HG02678 (cell line): ENCODE measurements at regions not wholly inside any gene's neighbourhood (a gene's known extent, or its start where the extent isn't known, plus 50 kb on each side); places are given as distances from the start of the nearest gene placed in this dataset.

Experiments
- ATAC-seq: cut with Tn5 transposase; IDR thresholded peaks from one replicate; pipeline ENCODE4 v1.9.1; 2021; ENCODE audit warnings: mild to moderate bottlenecking, moderate library complexity; ENCODE audit not compliant: unreplicated experiment

- no peak for ATAC-seq
Observed at GRCh38 chr1:56418151-56418631, 161.2 kb downstream of the PLPP3 start.

DNA sequence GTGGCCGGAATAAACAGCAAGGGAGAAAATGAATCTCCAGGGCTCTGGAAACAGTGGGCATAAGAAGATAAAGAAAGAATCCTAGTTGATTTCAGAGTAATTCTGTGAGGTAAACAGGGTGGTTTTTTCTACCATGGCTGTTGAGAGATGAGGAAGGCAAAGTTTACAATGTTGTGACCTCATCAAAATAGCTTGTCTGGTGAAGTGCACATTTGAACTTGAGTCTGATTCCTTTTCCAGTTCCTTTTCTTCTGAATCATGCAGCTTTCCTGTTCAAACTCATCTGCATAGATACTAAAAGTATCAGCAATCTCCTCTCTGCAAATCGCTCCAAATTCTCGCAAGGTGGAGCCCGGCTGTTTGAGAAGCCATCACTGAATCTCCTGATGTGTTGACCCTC is 161.7 kb downstream of the PLPP3 start:
- ATAC-seq = no peak

- ATAC-seq = no peak
Observed at GRCh38 chr1:56416495-56416894, 162.9 kb downstream of the PLPP3 start.

GRCh38 chr1:56415720-56416119 is 163.6 kb downstream of the PLPP3 start:
- ATAC-seq = no peak

DNA sequence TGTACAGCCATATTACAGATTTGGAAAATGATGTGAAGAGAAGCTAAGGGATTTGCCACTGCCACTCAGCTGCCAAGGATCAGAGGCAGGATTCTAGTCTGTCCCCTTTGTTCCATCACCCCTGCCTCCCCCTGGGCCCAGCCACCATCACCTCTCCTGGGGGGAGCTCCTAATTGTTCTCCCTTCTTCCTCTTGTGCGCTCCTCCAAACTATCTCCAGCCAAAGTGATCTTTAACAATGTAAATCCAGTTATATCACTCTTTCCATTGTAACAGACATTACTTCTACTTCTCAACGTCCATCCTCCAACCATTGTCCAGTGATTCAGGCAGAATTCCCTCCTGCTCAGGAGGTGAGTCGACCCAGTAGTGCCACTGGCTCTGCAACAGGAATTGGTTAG is 164.1 kb downstream of the PLPP3 start:
- ATAC-seq = no peak

DNA sequence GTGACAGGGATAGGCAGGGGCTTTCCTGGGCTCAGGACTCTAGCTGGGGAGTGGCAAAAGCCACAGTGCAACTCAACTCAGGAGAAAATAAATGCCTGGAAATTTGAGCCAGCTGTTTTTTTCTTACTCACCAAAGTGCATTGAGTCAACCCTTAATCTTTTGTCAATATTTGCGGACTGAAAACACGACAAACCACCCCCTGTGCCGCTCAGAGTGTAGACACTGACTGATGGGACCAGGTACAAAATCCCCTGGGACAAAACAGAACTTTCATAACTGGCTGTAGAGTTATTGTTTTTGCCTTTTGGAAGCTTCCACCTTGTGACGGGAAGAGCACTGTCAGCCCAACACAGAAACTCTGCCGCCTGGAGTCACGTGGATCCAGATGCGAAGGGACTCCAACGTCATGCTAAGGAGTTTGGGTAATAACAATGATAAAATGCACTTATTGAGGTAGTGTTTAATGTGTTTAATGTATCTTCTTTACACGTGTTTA is 164.6 kb downstream of the PLPP3 start:
- ATAC-seq = no peak

- no peak for ATAC-seq
Observed at GRCh38 chr1:56413671-56414199, 165.6 kb downstream of the PLPP3 start.

DNA sequence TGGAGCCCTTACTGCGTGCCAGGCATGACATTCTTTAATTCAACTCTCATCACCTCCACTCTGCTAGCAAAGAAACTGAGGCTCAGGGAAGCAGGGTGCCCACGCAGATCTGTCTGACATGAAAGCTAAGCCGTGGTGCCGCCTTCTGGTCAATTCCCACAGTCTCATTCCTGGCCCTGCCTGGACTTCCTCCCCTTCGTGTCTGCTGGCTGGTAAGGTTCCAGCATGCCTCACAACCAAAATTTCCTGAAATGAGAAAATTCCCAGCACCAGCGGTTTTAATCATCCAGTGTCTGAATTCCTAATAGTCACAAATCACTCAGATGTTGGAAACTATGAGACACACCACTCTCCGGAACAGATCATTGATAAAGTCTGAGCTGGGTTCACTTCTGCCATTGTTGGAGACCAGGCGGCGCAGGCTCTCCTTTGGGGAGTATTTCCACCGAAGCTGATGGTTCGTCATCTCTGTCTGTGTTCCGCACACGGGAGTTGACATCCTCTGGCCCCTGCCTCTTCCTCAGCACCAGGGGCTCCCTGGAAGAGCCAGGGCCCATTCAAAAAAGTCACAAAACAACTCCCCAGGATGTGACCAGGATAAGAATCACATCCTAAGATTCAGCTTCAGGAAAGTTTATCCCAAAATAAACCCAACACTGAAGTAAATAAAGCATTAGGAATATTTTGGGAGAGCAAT is 167.7 kb downstream of the PLPP3 start:
- no peak for ATAC-seq

DNA sequence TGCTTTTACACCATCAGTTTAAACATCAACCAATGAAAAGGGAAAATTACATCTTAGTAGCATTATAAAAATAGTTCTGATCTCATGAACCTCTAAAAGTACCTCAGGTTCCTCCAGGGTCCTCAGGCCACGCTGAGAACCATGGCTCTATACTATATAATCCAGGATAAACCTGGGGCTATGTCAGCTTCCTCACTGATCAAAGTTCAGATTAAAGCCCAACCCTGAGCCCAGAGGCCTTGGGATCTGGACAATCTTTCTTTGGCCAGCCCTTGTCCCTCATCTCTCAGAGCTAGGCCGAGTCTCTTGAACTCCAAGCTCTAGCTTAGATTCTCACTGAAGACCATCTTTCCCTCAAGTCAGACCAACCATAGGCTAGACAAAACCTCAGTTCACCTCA is 168.3 kb downstream of the PLPP3 start:
- ATAC-seq = no peak

GRCh38 chr1:56410405-56410804 is 169.0 kb downstream of the PLPP3 start:
- no peak for ATAC-seq

DNA sequence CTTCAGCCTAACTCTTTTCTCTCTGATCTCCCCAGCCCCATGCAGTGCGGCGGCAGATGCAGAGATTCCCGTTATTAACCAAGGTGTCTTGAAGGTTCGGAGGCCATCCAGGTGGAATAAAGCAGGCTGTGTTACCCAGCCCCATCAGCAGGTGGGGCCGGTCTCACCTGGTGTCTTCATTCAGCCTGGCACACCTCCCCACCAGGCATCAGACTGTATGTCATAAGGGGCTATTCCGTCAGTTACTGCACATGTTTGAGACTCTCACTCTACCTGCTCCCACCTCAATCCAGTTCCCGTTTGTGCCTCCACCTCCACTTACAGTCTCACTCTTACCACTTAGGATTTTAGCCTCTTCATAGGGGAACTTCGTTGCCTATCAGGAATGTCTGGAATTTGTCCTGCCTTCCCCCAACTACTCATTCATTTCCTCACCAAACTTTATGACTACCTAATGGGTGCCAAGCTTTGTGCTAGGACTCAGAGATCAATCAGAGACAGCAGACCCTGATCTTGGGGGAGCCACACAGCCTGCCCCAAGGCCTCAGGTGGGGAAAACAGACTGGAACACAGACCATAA is 170.2 kb downstream of the PLPP3 start:
- no peak for ATAC-seq

DNA sequence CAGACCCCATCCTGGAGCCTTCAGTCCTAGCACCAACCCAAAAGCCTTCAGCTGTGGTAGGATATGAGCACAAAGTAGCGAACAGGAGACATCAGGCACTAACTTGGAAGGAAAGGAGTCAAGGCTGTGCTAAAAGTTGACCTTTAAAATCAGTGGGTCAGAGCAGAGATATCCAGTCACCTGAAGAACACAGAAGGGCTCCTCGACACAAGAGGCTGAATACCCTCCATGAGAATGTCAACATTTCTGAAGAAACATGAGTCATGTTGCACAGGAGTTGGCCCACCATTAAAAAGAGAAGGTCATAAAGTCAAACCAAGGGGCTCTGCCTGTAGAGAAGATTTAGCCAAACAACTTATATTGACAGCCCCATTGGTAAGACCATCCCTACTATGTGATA is 172.5 kb downstream of the PLPP3 start:
- ATAC-seq = no peak

GRCh38 chr1:56404561-56405030 is 174.8 kb downstream of the PLPP3 start:
- ATAC-seq = no peak

GRCh38 chr1:56404066-56404465 is 175.3 kb downstream of the PLPP3 start:
- no peak for ATAC-seq

- ATAC-seq = no peak
Observed at GRCh38 chr1:56403321-56403720, 176.0 kb downstream of the PLPP3 start.

GRCh38 chr1:56401191-56401590 is 178.2 kb downstream of the PLPP3 start:
- no peak for ATAC-seq

DNA sequence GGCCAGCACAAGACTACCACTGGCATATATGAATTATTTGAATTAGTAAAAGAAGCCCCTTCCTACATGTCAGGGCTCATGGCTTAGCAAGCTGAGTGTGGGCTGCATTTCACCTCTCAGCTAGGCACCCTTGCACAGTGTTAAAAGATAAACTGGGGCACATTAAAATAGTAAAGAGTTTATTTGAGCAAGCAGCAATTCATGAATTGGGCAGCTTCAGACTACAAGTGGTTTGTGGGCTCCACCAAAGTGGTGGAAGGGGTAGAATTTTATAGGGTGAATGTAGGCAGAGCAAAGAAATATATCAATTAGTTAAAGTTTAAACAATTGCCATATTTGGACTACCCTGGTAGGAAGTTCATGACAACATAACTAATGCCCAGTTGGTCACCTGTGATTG is 178.8 kb downstream of the PLPP3 start:
- no peak for ATAC-seq

GRCh38 chr1:56399795-56400194 is 179.6 kb downstream of the PLPP3 start:
- no peak for ATAC-seq

DNA sequence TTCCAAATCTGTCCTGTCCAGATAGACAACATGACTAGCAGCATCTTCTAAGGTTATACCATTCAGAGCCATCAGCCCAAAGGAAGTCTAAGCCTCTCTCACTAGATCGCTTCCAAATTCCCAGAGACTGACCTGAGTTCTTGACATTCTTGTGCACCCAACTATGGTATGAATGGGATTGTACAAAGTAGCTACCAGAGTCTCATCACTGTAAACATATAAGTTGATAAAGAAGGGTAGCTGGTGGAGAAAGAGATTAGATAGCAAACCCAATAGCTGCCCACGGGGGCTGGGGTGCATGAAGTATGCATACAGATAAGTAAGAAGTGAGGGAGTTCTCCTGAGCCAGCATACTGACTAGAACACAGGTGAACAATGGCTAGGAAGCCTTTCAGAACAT is 180.0 kb downstream of the PLPP3 start:
- no peak for ATAC-seq

GRCh38 chr1:56397811-56398231 is 181.5 kb downstream of the PLPP3 start:
- no peak for ATAC-seq

DNA sequence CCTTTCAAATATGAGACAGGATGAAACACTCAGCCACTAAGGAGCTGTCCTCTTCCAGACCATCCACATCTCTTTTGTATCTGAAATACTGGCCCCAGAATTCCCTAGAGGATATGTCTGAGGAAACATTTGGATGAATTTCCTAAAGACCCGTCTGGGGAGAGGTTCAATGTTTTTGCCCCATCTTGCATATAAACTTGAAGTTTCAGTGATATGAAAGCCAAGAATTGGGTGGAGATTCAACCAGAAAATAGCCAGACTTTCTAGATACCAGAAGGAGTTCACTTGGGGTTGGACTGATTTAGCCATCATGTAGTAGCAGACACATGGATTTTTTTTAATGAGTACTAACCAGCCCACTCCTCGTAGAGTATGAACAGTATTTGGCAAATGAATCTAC is 182.0 kb downstream of the PLPP3 start:
- no peak for ATAC-seq

- ATAC-seq = no peak
Observed at GRCh38 chr1:56396581-56396980, 182.8 kb downstream of the PLPP3 start.
